ENCODE measurements at regions not wholly inside any gene's neighbourhood (a gene's known extent, or its start where the extent isn't known, plus 50 kb on each side); places are given as distances from the start of the nearest gene placed in this dataset.

GRCh38 chr1:222441066-222441465 is 106.8 kb downstream of the HHIPL2 start:
- Histone ChIP-seq H2BK20ac (ENCODE audit: low read depth, low read length, poor library complexity, severe bottlenecking) (no peak overlapping the region), H4K5ac (ENCODE audit: insufficient read length, low read depth, low read length) (no peak overlapping the region), H3K79me1 (ENCODE audit: insufficient read depth, low read depth, low read length, poor library complexity, severe bottlenecking) (no peaks in the 10 kb centered on the region), H3K14ac (ENCODE audit: insufficient read depth, low read length) (no peak overlapping the region), H3K4me2 (ENCODE audit: insufficient read depth, insufficient read length, low read length) (no peak overlapping the region), H3K27me3 (ENCODE audit: insufficient read depth, low read length) (no peaks in the 10 kb centered on the region), H3T11ph (ENCODE audit: low read length) (no peak overlapping the region), H2BK15ac (ENCODE audit: low read depth, low read length) (no peak overlapping the region), H3K27ac (ENCODE audit: insufficient read length, low read depth, low read length) (no peak overlapping the region), H2BK12ac (ENCODE audit: insufficient read length, low read depth, low read length) (no peak overlapping the region), H2AK5ac (ENCODE audit: insufficient read length, low read length) (no peak overlapping the region), H2BK5ac (ENCODE audit: insufficient read length, low read length) (no peak overlapping the region), H3K9ac (ENCODE audit: extremely low read depth, insufficient read length, low read length) (no peak overlapping the region), H4K8ac (replicated peaks; ENCODE audit: insufficient read length, low read depth, low read length) (no peak overlapping the region), H4K91ac (ENCODE audit: insufficient read length, low read depth, low read length) (no peak overlapping the region), H3K4ac (ENCODE audit: low read depth, low read length) (no peak overlapping the region), H3K4me1 (ENCODE audit: insufficient read depth, low read length) (peaks cover 5% of the 10 kb centered on the region; the same call in 1 of the 2 replicates), H4K20me1 (ENCODE audit: control insufficient read depth, insufficient read depth, insufficient read length) (no peaks in the 10 kb centered on the region), H3K56ac (ENCODE audit: insufficient read length, low read depth, low read length) (no peak overlapping the region), H2BK120ac (ENCODE audit: low read depth, low read length, poor library complexity, severe bottlenecking) (no peak overlapping the region), H3K23ac (ENCODE audit: insufficient read length, low read depth, low read length) (no peak overlapping the region), H3K9me3 (ENCODE audit: control insufficient read depth, low read depth, low read length) (no peaks in the 10 kb centered on the region), H2AFZ (ENCODE audit: low read length) (no peak overlapping the region), H3K79me2 (ENCODE audit: insufficient read depth, low read length) (no peaks in the 10 kb centered on the region), H3K18ac (ENCODE audit: insufficient read length, low read depth, low read length) (no peak overlapping the region), H3K23me2 (ENCODE audit: insufficient read length, low read depth, low read length, poor library complexity, severe bottlenecking) (no peaks in the 10 kb centered on the region)
- Mint-ChIP-seq H3K4me1 (peaks cover 13% of the 10 kb centered on the region in 2 experiments), H3K27me3 (ENCODE audit: low read depth) (no peaks in the 10 kb centered on the region), H3K36me3 (ENCODE audit: insufficient read depth in 1 of 3, low read depth in 3 of 3) (no peaks in the 10 kb centered on the region), H3K9me3 (no peaks in the 10 kb centered on the region), H3K27ac (no peak overlapping the region), H3K4me3 (no peak overlapping the region)
- no peak for DNase-seq
- TF ChIP-seq, protein P1, sequence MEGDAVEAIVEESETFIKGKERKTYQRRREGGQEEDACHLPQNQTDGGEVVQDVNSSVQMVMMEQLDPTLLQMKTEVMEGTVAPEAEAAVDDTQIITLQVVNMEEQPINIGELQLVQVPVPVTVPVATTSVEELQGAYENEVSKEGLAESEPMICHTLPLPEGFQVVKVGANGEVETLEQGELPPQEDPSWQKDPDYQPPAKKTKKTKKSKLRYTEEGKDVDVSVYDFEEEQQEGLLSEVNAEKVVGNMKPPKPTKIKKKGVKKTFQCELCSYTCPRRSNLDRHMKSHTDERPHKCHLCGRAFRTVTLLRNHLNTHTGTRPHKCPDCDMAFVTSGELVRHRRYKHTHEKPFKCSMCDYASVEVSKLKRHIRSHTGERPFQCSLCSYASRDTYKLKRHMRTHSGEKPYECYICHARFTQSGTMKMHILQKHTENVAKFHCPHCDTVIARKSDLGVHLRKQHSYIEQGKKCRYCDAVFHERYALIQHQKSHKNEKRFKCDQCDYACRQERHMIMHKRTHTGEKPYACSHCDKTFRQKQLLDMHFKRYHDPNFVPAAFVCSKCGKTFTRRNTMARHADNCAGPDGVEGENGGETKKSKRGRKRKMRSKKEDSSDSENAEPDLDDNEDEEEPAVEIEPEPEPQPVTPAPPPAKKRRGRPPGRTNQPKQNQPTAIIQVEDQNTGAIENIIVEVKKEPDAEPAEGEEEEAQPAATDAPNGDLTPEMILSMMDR (conservative IDR thresholded peaks at IDR 0.05), result no peak
- no CpG with 5 or more reads among the region's 5 CpGs for WGBS (ENCODE audit: extremely low coverage, insufficient read length, low lambda C conversion rate)
